ENCODE measurements at regions not wholly inside any gene's neighbourhood (a gene's known extent, or its start where the extent isn't known, plus 50 kb on each side); places are given as distances from the start of the nearest gene placed in this dataset.
"Not testable (repeated sequence)": the region's sequence is repeated elsewhere in the genome, so short reads cannot be mapped to it uniquely, and the experiment has no call there.

- DNase-seq (ENCODE audit: low spot score) (no peak), ATAC-seq (no peak)
- intact Hi-C loops (cut with DNase I): no loop called here
These were observed 94.0 kb upstream of the PHACTR1 start for GRCh38 chr6:12622566-12622965.

DNA sequence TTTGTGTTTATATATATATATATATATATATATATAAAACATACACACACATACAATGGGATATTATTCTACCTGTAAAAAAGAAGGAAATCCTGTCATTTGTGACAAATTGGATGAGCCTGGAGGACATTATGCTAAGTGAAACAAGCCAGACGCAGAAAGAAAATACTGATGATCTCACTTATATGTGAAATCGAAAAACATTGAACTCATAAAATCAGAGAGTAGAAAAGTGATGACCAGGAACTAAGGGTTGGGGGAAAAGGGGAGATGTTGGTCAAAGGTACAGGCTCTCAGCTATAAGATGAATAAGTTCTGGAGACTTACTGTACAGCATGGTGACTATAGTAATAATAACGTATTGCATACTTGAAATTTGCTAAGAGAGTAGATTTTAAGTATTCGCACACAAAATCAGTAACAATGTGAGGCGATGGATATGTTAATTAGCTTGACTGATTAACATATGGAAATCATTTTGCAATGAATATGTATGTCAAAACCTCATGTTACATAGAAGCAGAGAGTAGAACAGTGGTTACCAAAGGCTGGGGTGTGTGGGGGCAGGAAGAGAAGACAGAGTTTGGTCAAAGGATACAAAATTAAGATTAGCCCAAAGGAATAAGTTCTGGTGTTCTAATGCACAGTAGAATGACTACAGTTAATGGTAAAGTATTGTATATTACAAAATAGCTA, 92.3 kb upstream of the PHACTR1 start:
- DNase-seq (ENCODE audit: low spot score): no peak
- intact Hi-C loops (cut with DNase I): no loop called here
- no peak for ATAC-seq

- DNase-seq (ENCODE audit: low spot score): no peak
- ATAC-seq: no peak
- intact Hi-C loops (cut with DNase I): no loop called here
These were observed 89.5 kb upstream of the PHACTR1 start for GRCh38 chr6:12627053-12627452.

DNA sequence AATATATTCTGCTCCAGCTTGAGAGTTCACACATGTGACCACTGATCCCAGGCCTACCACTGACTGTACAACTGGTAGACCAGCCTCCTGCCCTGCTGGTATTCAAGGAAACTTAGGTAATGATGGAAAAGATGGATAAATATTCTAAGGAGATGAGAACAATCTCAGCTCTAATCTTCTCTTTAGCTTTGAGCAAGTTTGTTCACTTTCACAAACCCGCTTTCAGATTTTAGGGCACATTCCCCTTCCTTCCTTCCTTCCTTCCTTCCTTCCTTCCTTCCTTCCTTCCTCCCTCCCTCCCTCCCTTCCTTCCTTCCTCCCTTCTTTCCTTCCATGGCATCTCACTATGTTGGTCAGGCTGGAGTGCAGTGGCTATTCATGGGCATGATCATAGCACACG, 88.2 kb upstream of the PHACTR1 start:
- ATAC-seq (no peak), DNase-seq (ENCODE audit: low spot score) (no peak)
- intact Hi-C loops (cut with DNase I): no loop called here

DNA sequence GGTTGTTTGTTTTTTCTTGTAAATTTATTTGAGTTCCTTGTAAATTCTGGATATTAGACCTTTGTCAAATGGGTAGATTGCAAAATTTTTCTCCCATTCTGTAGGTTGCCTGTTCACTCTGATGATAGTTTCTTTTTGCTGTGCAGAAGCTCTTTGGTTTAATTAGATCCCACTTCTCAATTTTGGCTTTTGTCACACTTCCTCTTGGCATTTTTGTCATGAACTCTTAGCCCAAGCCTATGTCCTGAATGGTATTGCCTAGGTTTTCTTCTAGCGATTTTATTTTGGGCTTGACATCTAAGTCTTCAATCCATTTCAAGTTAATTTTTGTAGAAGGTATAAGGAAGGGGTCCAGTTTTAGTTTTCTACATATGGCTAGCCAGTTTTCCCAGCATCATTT, 82.8 kb upstream of the PHACTR1 start:
- DNase-seq (ENCODE audit: low spot score); intact Hi-C loops (cut with DNase I); ATAC-seq: not testable (repeated sequence)

DNA sequence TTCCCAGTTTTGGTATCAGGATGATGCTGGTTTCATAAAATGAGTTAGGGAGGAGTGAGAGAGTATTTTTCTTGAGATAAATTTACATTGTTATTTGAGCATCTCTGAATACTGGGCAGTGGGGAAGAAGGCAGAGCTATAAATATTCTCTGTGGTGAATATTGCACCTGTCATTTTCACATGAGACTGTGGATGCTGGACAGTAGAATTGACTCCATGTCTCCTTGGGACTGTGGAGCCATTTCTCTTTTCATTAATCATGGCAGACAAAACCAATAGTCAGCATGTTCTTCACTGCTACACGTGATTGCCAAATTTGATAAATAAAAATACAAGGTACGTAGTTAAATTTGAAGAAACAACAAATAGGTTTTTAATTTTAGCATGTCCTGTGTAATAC, 81.2 kb upstream of the PHACTR1 start:
- intact Hi-C loops (cut with DNase I): no loop called here
- DNase-seq (ENCODE audit: low spot score) (no peak), ATAC-seq (no peak)

- DNase-seq (ENCODE audit: low spot score) (no peak), ATAC-seq (no peak)
- intact Hi-C loops (cut with DNase I): no loop called here
These were observed 80.8 kb upstream of the PHACTR1 start for GRCh38 chr6:12635813-12636212.

DNA sequence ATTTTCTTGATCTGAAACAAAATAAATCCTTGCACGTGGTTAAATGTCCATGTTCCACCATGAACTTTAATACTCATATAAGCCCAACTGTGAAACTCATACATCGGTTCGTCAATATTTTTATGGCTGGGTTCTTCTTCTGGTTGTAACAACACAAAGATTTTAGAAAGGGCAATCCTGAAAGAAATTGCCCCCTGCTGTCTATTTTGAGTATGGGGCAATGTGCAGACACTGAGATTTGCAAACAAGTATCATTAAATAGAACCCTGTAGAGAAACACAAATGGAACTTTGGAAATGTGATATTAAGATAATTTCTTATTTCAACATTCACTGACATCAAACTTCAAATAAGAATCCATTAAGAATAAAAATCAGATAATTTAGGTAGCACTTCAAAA, 80.2 kb upstream of the PHACTR1 start:
- DNase-seq (ENCODE audit: low spot score) (no peak), ATAC-seq (no peak)
- intact Hi-C loops (cut with DNase I): no loop called here

DNA sequence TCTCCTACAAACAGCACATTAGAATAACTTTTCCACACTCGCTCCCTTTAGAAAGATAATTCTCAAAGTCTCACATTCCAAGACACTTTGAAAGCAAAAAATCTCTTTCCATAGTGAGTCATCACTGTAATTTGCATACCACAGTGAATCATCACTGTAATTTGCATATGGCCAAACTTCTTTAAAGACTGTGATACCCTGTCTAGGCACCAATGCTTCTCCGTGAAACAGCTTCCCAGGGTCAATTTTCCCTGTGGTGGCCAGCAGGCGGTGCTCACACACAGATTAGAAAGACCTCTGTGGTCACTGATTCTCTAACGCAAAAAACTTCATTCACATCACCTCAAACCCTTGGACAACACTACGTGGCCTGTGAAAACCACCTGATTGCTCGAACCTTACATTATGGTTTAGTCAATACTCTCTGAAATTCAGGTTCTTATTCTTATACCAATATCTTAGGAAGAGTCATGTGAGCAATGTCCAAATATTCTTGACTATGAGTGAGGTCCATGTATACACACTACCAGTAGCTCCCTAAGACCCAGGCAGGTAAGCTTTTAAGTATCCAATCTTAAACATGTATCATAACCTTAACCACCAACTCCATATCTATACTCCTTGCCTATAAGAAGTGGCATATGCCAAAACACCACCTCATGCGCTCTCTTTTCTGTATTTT, 78.5 kb upstream of the PHACTR1 start:
- DNase-seq (ENCODE audit: low spot score) (no peak), ATAC-seq (no peak)
- intact Hi-C loops (cut with DNase I): no loop called here

- ATAC-seq: no peak
- intact Hi-C loops (cut with DNase I): no loop called here
These were observed 76.1 kb upstream of the PHACTR1 start for GRCh38 chr6:12640438-12640837.

DNA sequence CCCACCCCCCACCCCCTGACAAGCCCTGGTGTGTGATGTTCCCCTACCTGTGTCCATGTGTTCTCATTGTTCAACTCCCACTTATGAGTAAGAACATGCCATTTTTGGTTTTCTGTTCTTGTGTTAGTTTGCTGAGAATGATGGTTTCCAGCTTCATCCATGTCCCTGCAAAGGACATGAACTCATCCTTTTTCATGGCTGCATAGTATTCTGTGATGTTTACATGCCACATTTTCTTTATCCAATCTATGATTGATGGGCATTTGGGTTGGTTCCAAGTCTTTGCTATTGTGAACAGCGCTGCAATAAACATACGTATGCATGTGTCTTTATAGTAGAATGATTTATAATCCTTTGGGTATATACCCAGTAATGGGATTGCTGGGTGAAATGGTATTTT, 74.8 kb upstream of the PHACTR1 start:
- DNase-seq (ENCODE audit: low spot score); intact Hi-C loops (cut with DNase I): not testable (repeated sequence)

More at GRCh38 chr6:12640438-12640837, 76.1 kb upstream of the PHACTR1 start:
- no peak for DNase-seq (ENCODE audit: low spot score)

GRCh38 chr6:12645941-12646340, 70.6 kb upstream of the PHACTR1 start:
- ATAC-seq: no peak
- DNase-seq (ENCODE audit: low spot score): no peak
- intact Hi-C loops (cut with DNase I): no loop called here

More for the DNA sequence above, 74.8 kb upstream of the PHACTR1 start:
- ATAC-seq: not testable (repeated sequence)

- DNase-seq (ENCODE audit: low spot score) (no peak), ATAC-seq (no peak)
- intact Hi-C loops (cut with DNase I): no loop called here
These were observed 68.4 kb upstream of the PHACTR1 start for GRCh38 chr6:12648171-12648570.

- no peak for ATAC-seq
- intact Hi-C loops (cut with DNase I): no loop called here
- no peak for DNase-seq (ENCODE audit: low spot score)
These were observed 67.2 kb upstream of the PHACTR1 start for GRCh38 chr6:12649325-12649724.

GRCh38 chr6:12653486-12653885, 63.1 kb upstream of the PHACTR1 start:
- no peak for ATAC-seq
- intact Hi-C loops (cut with DNase I): no loop called here
- no peak for DNase-seq (ENCODE audit: low spot score)

GRCh38 chr6:12654107-12654506, 62.5 kb upstream of the PHACTR1 start:
- no peak for ATAC-seq
- intact Hi-C loops (cut with DNase I): no loop called here
- DNase-seq (ENCODE audit: low spot score): no peak

GRCh38 chr6:12654514-12654913, 62.1 kb upstream of the PHACTR1 start:
- intact Hi-C loops (cut with DNase I): no loop called here
- ATAC-seq: no peak

DNA sequence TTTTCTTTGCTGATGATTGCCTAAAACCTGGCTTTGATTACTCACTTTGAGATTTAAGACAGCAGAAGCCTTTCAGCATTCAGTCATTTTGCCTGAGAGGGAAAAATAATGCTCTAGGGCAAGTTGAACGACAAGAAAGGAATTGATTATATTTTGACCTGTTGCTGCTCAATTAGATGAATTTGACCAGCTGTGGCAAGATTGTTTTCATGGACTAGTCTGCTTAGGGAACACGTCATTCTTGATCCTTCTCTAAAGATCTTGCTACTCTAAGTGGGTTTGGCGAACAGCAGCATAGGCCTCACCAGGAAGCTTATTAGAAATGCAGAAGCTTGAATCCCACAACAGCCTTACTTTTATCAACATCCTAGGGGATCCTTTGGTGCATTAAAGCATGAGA, 59.7 kb upstream of the PHACTR1 start:
- ATAC-seq (no peak), DNase-seq (ENCODE audit: low spot score) (no peak)
- intact Hi-C loops (cut with DNase I): no loop called here

More at GRCh38 chr6:12654514-12654913, 62.1 kb upstream of the PHACTR1 start:
- DNase-seq (ENCODE audit: low spot score): no peak

- DNase-seq (ENCODE audit: low spot score): no peak
- intact Hi-C loops (cut with DNase I): no loop called here
- ATAC-seq: no peak
These were observed 58.7 kb upstream of the PHACTR1 start for GRCh38 chr6:12657884-12658283.

GRCh38 chr6:12661432-12662089, 55.0 kb upstream of the PHACTR1 start:
- ATAC-seq: no peak
- intact Hi-C loops (cut with DNase I): no loop called here
- DNase-seq (ENCODE audit: low spot score): no peak

Measured in sciatic nerve (tissue), 2 donors.